Activated CD4-positive, alpha-beta memory T cell treated with anti-CD3 and anti-CD28 coated beads, Interleukin-2, amount 10 ng/mL, durations not matched to agents 7 days and 5 days (primary cell): ENCODE measurements at regions not wholly inside any gene's neighbourhood (a gene's known extent, or its start where the extent isn't known, plus 50 kb on each side); places are given as distances from the start of the nearest gene placed in this dataset.
A peak's percentile ranks its signal among the peaks of the same experiment; 100 is the strongest.
"Not testable (repeated sequence)": the region's sequence is repeated elsewhere in the genome, so short reads cannot be mapped to it uniquely, and the experiment has no call there.

ENCODE experiments used
- CTCF ChIA-PET: fragments of 350-600 bp; sonication (Branson Sonifier 250); formaldehyde crosslinking; loops from one replicate; lab custom pipeline; 2021; ENCODE audit warnings: antibody characterized with exemption, inconsistent platforms; lab: Charles Lee
- POLR2A ChIA-PET: fragments of 350-600 bp; sonication (Branson Sonifier 250); formaldehyde crosslinking; loops from one replicate; lab custom pipeline; 2021; ENCODE audit warnings: antibody characterized with exemption; lab: Charles Lee
- DNase-seq: peaks from one replicate; pipeline ENCODE4 v3.0.0-alpha.2; 2020
- H3K27ac Mint-ChIP-seq: one replicate; pipeline ENCODE4 v1.8.0; 2021; ENCODE audit warnings: mild to moderate bottlenecking, mixed read lengths
- H3K27me3 Mint-ChIP-seq: one replicate; pipeline ENCODE4 v1.8.0; 2021; ENCODE audit warnings: mixed read lengths
- H3K36me3 Mint-ChIP-seq: one replicate; pipeline ENCODE4 v1.8.0; 2021; ENCODE audit warnings: low read depth, mixed read lengths
- H3K4me1 Mint-ChIP-seq: one replicate; pipeline ENCODE4 v1.8.0; 2021; ENCODE audit warnings: mixed read lengths
- H3K4me3 Mint-ChIP-seq: one replicate; pipeline ENCODE4 v1.8.0; 2021; ENCODE audit warnings: mild to moderate bottlenecking, mixed read lengths
- H3K9me3 Mint-ChIP-seq: one replicate; pipeline ENCODE4 v1.8.0; 2021; ENCODE audit warnings: mixed read lengths

DNA sequence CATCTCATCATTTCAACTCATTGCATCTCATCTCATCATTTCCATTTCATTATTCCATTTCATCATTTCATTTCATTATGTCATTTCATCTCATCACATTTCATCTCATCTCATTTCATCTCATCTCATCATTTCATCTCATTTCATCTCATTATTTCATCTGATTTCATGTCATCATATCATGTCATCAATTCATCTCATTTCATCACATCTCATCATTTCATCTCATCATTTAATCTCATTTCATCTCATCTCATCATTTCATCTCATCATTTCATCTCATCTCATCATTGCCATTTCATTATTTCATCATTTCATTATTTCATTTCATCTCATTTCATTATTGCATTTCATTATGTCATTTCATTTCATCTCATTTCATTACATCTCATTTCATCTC is 410.5 kb downstream of the ZNF33B start:
- CTCF ChIA-PET, POLR2A ChIA-PET, H3K27me3 Mint-ChIP-seq, H3K4me1 Mint-ChIP-seq, DNase-seq, H3K36me3 Mint-ChIP-seq, H3K27ac Mint-ChIP-seq, H3K4me3 Mint-ChIP-seq: not testable (repeated sequence)
- peaks cover 35% of the 10 kb centered on the region for H3K9me3 Mint-ChIP-seq

DNA sequence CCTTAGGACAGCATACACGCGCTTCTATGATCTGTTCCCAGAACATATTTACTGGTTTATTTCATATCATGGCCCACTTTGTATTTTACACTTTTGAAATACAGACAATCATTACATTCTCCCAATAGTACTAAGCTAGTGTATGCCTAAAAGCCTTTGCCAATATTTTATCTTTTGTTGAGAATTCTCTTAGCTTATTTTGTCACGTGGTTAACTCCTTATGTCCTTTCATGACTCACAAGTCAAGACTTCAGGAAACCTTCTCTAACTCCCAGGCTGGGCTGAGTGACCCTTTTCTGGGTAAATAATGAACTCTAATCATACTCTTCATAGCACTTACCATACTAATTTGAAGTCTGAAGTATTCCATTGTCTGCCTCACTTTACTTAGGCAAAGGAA is 444.8 kb downstream of the ZNF33B start:
- H3K27me3 Mint-ChIP-seq, CTCF ChIA-PET, H3K4me1 Mint-ChIP-seq, H3K4me3 Mint-ChIP-seq, H3K36me3 Mint-ChIP-seq, H3K9me3 Mint-ChIP-seq, H3K27ac Mint-ChIP-seq, POLR2A ChIA-PET, DNase-seq: not testable (repeated sequence)

DNA sequence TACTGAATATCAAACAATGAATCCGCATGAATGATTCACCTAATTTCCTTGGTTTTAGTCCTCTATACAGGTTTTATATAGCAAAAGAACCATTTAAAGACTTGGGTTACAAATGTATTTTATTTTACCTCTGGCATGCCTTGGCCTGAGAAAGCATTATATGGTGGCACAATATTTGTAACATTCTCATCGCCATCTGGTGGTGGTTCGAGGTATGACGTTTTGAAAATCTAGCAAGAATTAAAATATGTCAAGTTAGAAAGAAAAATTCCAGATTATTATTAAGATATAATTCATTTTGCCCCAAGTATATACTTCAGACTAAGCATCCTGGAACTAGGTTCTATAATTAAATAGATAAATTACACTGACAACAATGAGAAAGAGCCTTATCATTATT is 445.9 kb downstream of the ZNF33B start:
- H3K4me1 Mint-ChIP-seq, POLR2A ChIA-PET, H3K9me3 Mint-ChIP-seq, CTCF ChIA-PET, H3K4me3 Mint-ChIP-seq, H3K27me3 Mint-ChIP-seq, H3K27ac Mint-ChIP-seq, H3K36me3 Mint-ChIP-seq: not testable (repeated sequence)
- peak; percentile 19 for DNase-seq

DNA sequence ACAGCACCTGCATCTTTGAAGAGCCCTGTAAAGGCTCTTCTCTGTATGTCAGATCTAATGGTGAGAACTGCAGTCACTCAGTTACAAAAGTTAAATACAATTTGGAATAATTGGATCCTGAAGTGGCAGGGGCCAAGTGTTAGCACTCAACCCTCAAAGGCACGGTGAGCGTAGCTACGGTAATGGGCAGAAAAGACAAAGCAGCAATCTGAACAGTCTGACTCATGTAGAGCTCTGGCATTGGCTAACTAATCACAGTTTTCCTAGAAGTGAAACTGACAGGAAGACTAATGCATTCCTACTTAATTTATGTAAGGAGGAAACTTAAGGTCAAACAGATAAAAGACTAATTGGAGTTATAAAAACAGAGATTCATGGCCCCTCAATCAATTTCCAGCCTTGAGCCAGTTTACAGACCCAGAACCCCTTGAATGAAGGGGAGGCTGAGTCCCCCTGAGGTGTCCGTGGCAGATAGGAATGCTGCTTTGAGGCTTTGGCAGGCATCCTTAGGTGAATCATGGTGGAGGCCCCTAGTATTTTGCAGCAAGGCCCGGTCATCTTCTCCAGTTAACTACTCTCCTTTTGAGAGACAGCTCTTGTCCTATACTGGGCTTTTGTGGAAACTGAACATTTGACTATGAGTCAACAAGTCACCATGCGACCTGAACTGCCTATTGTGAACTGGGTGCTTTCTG is 450.7 kb downstream of the ZNF33B start:
- H3K36me3 Mint-ChIP-seq, H3K27me3 Mint-ChIP-seq, H3K9me3 Mint-ChIP-seq, H3K4me1 Mint-ChIP-seq, CTCF ChIA-PET, H3K4me3 Mint-ChIP-seq, POLR2A ChIA-PET, DNase-seq, H3K27ac Mint-ChIP-seq: not testable (repeated sequence)

DNA sequence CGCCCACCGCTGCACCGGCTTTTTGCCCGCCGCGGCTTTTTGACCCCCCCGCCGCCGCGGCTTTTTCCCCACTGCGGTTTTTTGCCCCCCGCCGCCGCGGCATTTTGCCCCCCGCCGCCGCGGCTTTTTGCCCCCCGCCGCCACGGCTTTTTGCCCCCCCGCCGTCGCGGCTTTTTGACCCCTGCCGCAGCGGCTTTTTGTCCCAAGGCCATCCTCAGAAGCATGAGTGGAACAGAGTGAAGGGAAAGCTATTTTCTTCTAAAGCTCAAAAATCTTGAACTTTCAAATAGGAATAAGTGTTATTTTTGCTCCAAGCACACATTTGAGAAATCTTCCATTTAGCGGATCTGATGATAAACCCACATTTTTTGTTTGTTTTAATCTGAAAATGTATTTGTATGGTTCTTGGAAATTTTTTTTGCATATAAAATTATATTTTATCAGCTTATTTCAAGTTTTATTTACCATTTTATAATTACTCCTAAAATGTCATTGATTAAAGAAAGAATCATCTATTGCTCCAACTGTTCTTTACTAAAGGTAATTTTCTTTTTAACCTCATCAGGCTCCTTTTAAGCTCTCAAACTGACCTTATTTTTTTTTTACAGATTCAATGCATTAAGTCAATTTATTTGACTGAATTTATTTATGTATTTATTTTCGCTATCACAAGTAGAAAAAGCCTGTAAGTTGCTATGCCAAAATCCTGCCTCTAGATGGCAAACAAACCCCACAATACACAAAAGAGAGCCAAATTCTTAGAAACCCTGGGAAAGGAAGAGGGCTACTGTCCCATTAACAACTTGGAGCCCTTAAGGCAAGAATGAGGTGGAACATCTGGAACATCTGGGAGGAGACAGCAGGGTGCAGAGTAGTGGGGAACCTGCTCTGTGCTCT is 460.3 kb downstream of the ZNF33B start:
- H3K9me3 Mint-ChIP-seq, CTCF ChIA-PET: not testable (repeated sequence)
- peak overlapping the region; percentile 51 for H3K4me3 Mint-ChIP-seq

DNA sequence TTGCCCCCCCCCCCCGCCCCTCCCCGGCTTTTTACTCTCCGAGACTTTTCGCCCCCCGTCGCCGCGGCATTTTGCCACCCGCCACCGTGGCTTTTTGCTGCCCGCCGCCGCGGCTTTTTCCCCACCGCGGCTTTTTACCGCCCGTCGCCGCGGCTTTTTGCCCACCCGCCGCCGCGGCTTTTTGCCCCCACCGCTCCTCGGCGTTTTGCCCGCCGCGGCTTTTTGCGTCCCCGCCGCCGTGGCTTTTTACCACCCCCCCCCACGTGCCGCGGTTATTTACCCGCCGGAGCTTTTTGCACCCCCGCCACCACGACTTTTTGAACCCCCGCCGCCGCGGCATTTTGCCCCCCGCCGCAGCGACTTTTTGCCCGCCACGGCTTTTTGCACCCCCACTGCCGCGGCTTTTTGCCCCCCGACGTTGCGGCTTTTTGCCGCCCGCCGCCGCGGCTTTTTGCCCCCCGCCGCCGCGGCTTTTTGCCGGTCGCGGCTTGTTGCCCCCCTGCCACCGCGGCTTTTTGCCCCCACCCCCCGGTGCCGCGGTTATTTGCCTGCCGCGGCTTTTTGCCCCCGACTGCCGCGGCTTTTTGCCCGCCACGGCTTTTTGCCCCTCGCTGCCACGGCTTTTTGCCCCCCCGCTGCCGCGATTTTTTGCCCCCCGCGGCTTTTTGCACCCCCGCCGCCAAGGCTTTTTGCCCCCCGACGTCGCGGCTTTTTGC is 461.1 kb downstream of the ZNF33B start:
- H3K36me3 Mint-ChIP-seq: no peaks in the 10 kb centered on the region
- ChIA-PET POLR2A (no interaction called here), CTCF (no interaction called here)
- peaks cover under 1% of the 10 kb centered on the region for H3K9me3 Mint-ChIP-seq
- no peak overlapping the region for H3K4me3 Mint-ChIP-seq
- no peak overlapping the region for H3K27ac Mint-ChIP-seq
- no peak for DNase-seq
- H3K27me3 Mint-ChIP-seq: peaks cover 25% of the 10 kb centered on the region
- no peaks in the 10 kb centered on the region for H3K4me1 Mint-ChIP-seq

More for the DNA sequence above, 460.3 kb downstream of the ZNF33B start:
- POLR2A ChIA-PET, H3K36me3 Mint-ChIP-seq, H3K4me1 Mint-ChIP-seq, DNase-seq: not testable (repeated sequence)
- H3K27ac Mint-ChIP-seq: peak overlapping the region; percentile 77
- H3K27me3 Mint-ChIP-seq: peaks cover 25% of the 10 kb centered on the region

DNA sequence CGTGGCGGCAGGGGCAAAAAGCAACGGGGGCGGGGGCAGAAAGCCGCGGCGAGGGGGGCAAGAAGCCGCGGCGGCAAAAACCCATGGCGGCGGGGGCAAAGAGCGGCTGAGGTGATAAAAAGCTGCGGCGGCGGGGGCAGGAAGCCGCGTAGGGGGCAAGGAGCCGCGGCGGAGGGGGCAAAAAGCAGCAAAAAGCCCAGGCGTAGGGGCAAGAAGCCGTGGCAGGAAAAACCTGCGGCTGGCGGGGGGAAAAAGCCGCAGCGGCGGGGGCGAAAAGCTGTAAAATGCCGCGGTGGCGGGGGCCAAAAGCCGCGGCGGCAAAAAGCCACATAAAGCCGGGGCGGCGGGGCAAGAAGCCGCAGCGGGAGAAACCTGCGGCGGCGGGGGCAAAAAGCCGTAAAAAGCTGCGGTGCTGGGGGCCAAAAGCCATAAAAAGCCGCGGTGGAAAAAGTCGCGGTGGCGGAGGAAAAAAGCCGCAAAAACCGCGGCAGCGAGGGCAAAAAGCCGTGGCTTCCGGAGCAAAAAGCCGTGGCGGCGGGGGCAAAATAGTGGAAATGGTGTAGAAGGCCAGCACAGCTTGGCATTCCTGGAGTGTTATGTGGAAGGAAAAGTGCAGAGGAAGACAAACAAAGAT is 487.8 kb downstream of the ZNF33B start:
- peaks cover 35% of the 10 kb centered on the region for H3K9me3 Mint-ChIP-seq
- H3K36me3 Mint-ChIP-seq: peaks cover 3% of the 10 kb centered on the region
- no peak for DNase-seq
- ChIA-PET POLR2A (no interaction called here), CTCF (no interaction called here)
- H3K27ac Mint-ChIP-seq: no peak overlapping the region
- H3K4me1 Mint-ChIP-seq: no peaks in the 10 kb centered on the region
- H3K27me3 Mint-ChIP-seq: no peaks in the 10 kb centered on the region
- no peak overlapping the region for H3K4me3 Mint-ChIP-seq

DNA sequence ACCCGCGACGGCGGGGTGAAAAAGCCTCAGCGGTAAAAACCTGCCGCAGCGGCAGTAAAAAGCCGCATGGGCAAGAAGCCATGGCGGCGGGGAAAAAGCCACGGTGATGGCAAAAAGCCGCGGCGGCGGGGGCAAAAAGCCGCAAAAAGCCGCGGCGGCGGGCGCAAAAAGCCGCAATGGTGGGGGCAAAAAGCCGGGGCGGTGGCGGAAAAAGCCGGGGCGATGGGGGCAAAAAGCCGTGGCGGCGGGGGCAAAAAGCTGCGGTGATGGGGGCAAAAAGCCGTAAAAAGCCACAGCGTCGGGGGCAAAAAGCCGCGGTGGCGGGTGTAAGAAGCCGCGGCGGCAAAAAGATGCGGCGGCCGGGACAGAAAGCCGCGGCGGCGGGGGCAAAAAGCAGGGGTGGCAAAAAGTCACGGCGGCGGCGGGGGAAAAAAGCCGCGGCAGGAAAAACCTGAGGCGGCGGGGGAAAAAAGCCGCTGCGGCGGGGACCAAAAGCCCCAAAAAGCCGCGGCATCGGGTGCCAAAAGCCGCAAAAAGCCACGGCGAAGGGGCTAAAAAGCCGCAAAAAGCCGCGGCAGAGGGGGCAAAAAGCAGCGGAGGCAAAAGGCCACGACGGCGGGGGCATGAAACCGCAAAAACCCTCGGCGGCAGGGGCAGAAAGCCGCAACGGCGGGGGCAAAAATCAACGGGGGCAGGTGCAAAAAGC is 488.5 kb downstream of the ZNF33B start:
- Mint-ChIP-seq H3K9me3 (peaks cover 31% of the 10 kb centered on the region), H3K4me1 (no peaks in the 10 kb centered on the region), H3K27me3 (no peaks in the 10 kb centered on the region), H3K4me3 (no peak overlapping the region), H3K27ac (no peak overlapping the region), H3K36me3 (peaks cover 3% of the 10 kb centered on the region)
- POLR2A ChIA-PET: no interaction called here
- no peak for DNase-seq
- CTCF ChIA-PET: no interaction called here

DNA sequence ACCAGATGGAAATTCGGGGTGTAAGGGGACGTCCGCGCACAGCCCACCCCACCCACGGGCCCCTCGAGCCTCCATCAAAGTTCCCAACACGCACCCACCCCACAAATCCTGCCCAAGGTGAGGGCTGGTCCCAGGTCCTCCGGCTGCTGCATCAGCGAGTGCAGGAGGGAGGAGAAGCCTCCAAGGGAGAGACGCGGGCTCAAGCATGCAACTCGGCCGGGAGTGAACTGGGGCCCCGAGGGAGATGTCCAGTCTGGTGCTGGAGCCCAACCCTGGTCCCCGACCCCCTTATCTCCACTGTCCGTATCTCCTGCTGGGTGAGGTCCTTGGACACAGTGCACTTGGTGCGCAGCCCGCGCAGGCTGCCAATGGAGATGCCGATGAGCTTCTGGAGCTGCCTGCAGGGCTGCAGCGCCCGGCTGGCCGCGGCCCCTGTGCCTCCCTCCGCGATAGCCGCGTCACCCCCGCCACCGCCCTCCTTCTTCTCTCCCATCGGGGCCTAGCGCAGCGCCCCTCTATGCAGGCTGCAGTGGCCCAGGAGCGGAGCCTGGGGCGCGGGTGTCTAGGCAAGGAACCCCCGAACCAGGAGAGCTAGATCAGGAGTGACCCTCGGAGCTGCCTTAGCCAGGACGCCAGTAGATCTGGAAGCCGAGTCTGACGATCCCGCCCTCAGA is 489.2 kb downstream of the ZNF33B start:
- H3K9me3 Mint-ChIP-seq: peaks cover 33% of the 10 kb centered on the region
- CTCF ChIA-PET: no interaction called here
- no peak overlapping the region for H3K27ac Mint-ChIP-seq
- H3K4me1 Mint-ChIP-seq: no peaks in the 10 kb centered on the region
- POLR2A ChIA-PET: no interaction called here
- no peak for DNase-seq
- peaks cover 3% of the 10 kb centered on the region for H3K36me3 Mint-ChIP-seq
- no peak overlapping the region for H3K4me3 Mint-ChIP-seq
- no peaks in the 10 kb centered on the region for H3K27me3 Mint-ChIP-seq

DNA sequence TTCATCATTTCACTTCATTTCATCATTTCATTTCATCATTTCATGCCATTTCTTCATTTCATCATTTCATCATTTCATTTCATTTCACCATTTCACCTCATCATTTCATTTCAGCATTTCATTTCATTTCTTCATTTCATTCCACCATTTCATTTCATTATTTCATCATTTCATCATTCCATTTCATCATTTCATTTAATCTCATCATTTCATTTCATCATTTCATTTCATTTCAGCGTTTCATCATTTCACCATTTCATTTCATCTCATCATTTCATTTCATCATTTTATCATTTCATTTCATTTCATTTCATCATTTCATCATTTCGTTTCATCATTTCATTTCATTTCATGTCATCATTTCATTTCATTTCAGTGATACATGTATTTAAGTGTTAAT is 492.2 kb downstream of the ZNF33B start:
- DNase-seq, H3K4me3 Mint-ChIP-seq, POLR2A ChIA-PET, H3K4me1 Mint-ChIP-seq, H3K27ac Mint-ChIP-seq, CTCF ChIA-PET, H3K36me3 Mint-ChIP-seq, H3K27me3 Mint-ChIP-seq: not testable (repeated sequence)
- H3K9me3 Mint-ChIP-seq: peaks cover 36% of the 10 kb centered on the region

DNA sequence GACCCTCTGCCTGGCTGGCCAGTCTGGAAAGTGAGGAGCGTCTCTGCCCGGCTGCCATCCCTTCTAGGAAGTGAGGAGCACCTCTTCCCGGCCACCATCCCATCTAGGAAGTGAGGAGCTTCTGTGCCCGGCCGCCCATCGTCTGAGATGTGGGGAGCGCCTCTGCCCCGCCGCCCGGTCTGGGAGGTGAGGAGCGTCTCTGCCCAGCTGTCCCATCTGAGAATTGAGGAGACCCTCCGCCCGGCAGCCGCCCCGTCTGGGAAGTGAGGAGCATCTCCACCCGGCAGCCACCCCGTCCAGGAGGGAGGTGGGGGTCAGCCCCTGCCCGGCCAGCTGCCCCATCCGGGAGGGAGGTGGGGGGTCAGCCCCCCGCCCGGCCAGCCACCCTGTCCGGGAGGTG is 500.3 kb downstream of the ZNF33B start:
- H3K27me3 Mint-ChIP-seq, H3K4me3 Mint-ChIP-seq, POLR2A ChIA-PET, DNase-seq, H3K4me1 Mint-ChIP-seq, H3K27ac Mint-ChIP-seq, H3K36me3 Mint-ChIP-seq, CTCF ChIA-PET: not testable (repeated sequence)
- peaks cover 14% of the 10 kb centered on the region for H3K9me3 Mint-ChIP-seq

DNA sequence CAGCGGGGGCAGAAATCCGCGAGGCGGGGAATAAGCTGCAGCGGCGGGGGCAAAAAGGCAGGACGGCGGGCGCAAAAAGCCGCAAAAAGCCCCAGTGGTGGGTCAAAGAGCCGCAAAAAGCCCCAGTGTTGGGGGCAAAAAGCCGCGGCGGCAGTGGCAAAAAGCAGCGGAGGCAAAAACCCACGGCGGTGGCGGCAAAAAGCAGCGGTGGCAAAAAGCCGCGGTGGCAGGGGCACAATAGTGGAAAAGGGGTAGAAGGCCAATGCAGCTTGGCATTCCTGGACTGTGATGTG is 525.3 kb downstream of the ZNF33B start:
- DNase-seq: no peak
- Mint-ChIP-seq H3K4me1 (no peaks in the 10 kb centered on the region), H3K36me3 (no peaks in the 10 kb centered on the region), H3K27ac (no peak overlapping the region), H3K27me3 (no peaks in the 10 kb centered on the region), H3K9me3 (peaks cover 16% of the 10 kb centered on the region), H3K4me3 (no peak overlapping the region)
- ChIA-PET CTCF (no interaction called here), POLR2A (no interaction called here)
